ENCODE measurements at regions not wholly inside any gene's neighbourhood (a gene's known extent, or its start where the extent isn't known, plus 50 kb on each side); places are given as distances from the start of the nearest gene placed in this dataset.
"Not testable (repeated sequence)": the region's sequence is repeated elsewhere in the genome, so short reads cannot be mapped to it uniquely, and the experiment has no call there.

DNA sequence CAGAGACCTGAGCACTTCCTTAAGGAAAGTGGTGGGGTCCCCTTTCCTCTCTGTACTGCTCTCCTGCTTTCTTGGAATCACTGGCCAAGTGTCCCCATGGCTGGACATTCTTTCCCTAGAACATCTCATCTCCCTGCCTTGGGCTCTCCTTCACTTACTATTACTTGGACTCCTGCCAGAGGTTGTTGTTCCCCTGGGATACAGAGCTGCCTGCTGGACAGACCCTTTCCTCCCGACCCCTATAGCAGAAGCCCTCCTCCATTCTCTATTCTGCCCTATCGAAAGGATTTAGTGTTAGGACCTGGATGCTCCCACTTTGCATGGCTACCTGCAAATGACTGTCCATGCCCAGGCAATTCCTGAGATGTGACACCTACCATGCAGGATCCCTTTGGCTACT, 164.3 kb upstream of the PODXL start:
- DNase-seq = no peak

DNA sequence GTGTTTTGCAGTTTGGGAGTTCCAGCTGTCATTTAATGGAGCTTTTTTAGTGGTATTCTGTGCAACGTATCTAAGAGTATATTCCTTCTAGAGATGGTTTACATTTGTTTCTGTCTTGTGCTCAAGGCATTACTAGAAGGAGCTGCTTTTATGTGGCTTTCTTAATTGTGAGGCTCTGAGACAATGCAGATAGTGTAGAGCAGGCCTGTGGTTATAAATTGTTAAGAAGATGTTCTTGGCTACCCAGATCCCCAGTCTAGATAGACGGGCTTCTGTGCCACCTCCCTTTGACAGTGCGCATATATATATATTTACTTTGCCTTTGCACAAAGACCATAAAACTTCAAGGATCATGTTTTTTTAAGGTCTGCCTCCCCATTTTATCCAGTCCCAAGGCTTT, 160.8 kb upstream of the PODXL start:
- no peak for DNase-seq

DNA sequence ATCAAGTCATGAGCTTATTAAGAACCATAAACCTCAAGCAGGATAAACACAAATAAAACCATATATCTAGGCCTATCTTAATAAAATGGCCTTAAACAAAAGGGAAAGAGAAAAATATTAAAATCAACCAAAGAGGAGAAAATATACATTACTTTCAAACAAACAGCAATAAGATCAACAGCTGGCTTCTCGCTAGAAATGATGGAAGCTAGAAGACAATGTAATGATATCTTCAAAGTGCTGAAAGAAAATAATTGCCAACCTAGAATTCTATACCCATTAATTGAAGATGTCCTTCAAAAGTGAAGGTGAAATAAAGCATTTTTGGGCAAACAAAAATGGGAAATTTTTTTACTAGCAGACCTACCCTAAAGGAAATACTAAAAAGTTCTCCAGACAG, 142.9 kb upstream of the PODXL start:
- no peak for DNase-seq

GRCh38 chr7:131692131-131692960, 135.9 kb upstream of the PODXL start:
- DNase-seq = peak; percentile 68 to 75

DNA sequence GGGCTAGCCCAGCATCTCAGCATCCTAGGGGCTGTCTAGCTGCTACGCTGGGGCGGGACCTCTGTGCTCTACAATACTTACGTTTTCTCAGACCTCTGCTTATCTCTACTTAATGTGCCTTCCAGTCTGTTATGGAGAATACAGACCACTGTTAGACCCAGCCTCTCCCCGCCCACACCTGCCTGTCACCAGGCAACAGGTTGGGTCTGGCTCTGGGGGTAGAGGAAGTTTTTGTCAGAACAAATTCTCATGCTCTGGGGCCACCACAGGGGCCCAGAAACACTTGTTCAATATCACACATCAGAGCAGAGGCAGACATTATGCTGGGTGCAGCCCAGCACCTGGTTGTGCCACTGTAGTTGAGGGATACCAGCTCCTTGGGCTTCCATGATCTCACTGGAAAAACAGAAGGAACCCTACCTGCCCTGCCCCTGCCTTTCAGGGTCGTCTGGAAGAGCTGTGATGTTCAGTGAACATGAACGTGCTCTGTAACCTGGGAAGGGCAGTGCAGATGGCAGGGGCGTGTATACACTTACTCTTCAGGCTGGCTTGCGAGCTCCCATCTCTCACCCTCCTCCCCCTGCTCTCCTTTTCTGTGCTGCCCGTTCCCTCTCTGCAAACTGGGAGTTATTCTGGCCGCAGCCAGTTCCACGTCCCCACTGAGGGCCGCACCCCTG, 135.2 kb upstream of the PODXL start:
- DNase-seq = no peak

DNA sequence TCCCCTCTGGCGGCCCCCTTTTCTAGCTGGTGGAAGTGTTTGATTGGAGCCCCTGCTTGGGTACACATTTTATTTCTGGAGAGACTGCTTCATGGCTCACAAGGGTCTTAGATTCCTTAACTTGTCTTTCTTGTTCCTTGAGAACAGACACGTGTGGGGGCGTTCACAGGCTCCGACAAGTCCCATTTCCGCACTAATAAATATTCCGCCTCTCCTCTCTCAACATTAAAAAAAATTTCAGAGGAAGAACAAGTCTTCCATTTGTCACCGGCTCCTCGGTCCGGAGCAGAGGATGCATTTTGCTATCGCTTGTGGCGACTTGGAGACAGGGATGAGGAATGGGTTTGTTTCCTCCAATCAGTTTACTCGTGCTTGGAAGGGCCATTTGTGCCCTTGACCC, 134.0 kb upstream of the PODXL start:
- no peak for DNase-seq

- no peak for DNase-seq
These were observed 133.3 kb upstream of the PODXL start for GRCh38 chr7:131689662-131690234.

- DNase-seq = peak; percentile 64 to 71
These were observed 132.6 kb upstream of the PODXL start for GRCh38 chr7:131688738-131689661.

GRCh38 chr7:131687296-131687695, 130.9 kb upstream of the PODXL start:
- no peak for DNase-seq

- no peak for DNase-seq
These were observed 130.4 kb upstream of the PODXL start for GRCh38 chr7:131686833-131687232.

DNA sequence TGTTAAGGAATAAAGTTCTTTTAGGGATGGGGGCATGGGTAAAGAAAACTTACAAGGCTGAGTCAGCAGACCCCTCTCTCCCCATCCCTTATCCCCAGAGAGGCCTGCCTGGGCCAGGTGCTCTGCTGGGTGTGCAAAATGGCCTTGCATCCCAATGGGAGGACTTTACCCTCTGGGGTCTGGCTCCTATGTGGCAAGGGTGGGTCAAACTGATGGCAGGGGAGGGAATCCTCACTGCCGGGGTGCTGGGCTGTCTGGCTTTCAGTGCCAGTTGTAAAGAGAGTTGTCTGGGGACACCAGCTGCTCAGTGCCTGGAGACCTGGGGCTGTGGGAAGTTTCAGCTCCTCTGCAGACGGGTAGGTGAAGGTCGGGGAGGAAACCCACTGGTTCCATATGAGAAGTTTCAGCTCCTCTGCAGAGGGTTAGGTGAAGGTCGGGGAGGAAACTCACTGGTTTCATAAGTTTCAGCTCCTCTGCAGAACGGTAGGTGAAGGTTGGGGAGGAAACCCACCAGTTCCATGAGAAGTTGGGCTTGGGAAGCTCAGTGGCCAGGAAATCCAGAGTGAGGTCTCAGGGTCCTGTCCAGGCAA, 127.2 kb upstream of the PODXL start:
- DNase-seq = no peak

DNA sequence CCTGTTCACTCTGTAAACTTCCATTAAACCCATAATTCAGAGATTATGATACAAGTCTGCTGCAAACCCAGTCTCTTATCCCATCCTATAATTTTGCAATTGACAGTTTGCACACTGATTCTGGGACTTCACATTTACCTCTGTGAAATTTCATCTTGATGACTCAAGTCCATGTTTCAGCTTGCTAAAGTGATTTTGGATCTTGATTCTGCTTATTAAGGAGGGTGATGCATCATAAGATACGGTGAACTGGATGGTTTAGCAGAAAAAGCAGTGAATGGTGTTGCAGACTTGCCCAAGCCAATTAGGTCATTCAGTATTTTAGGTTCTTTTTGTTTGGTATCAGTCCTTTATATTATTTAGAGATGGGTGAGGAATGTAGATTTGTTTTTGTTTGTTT, 125.5 kb upstream of the PODXL start:
- DNase-seq = no peak

DNA sequence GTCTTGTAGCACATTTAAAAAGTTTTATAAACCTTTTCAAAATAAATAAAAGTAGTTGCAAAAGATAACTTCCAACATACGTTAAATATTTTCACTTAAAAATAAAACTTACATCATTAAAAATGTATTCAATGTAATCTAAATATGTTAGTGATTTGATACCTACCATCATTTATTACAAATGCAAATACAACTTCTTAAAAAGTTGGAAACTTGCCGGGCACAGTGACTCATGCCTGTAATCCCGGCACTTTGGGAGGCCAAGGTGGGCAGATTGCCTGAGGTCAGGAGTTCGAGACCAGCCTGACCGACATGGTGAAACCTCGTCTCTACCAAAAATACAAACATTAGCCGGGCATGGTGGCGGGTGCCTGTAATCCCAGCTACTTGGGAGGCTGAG, 122.6 kb upstream of the PODXL start:
- DNase-seq = not testable (repeated sequence)

DNA sequence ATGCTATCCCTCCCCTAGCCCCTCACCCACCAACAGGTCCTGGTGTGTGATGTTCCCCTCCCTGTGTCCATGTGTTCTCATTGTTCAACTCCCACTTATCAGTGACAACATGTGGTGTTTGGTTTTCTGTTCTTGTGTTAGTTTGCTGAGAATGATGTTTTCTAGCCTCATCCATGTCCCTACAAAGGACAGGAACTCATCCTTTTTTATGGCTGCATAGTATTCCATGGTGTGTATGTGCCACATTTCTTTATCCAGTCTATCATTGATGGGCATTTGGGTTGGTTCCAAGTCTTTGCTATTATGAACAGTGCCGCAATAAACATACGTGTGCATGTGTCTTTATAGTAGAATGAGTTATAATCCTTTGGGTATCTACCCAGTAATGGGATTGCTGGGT, 120.4 kb upstream of the PODXL start:
- DNase-seq = not testable (repeated sequence)

GRCh38 chr7:131674131-131674530, 117.7 kb upstream of the PODXL start:
- DNase-seq = no peak

- DNase-seq = no peak
These were observed 117.1 kb upstream of the PODXL start for GRCh38 chr7:131673576-131673975.

GRCh38 chr7:131670406-131670805, 114.0 kb upstream of the PODXL start:
- DNase-seq = no peak

DNA sequence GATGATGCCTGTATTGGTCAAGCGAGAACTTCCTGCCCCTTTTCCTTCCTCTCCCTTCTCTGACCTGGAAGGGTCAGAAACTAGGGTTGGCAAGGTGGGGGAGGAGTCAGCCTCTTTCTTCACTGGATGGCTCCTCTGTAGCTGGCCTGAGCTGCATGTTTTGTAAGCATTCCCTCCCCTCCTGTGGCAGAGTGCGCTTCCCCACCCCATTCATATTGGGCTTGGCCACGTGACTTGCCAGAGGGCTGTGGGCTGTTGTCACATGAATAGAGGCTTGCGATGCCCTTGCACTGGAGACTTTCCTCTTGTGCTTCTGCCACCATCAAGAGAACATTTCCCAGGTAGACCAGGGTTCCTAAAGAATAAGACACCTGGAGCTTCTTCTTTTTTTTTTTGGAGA, 111.3 kb upstream of the PODXL start:
- DNase-seq = no peak

DNA sequence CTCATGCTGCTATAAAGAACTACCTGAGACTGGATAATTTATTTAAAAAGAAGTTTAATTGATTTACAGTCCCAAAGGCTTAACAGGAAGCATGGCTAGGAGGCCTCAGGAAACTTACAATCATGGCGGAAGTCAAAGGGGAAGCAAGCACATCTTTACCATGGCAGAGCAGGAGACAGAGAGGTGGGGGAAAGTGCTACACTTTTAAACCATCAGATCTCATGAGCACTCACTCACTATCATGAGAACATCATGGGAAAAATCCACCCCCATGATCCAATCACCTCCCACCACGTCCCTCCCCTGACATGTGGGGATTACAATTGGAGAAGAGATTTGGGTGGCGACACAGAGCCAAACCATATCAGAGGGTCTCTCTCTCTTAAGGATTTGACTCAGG, 108.6 kb upstream of the PODXL start:
- no peak for DNase-seq

DNA sequence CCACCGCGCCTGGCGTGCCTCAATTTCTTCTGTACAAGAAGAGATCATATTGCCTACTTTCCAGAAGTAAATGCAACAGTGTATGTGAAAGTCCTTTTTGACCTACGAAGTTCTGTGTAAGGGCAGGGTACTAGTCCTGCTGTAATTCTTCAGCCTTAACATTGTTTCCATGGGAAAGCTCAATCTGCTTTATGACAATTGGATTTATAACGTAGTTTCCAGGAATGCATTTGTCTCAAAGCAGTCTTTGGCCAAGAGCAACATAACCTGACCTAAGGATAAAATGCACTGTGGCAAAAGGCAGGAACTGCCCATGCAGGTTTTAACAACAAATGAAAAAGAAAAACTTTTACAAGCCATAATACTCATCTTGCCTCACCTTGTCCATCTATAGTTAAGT, 108.1 kb upstream of the PODXL start:
- no peak for DNase-seq

GRCh38 chr7:131662301-131662873, 106.0 kb upstream of the PODXL start:
- not testable (repeated sequence) for DNase-seq

DNA sequence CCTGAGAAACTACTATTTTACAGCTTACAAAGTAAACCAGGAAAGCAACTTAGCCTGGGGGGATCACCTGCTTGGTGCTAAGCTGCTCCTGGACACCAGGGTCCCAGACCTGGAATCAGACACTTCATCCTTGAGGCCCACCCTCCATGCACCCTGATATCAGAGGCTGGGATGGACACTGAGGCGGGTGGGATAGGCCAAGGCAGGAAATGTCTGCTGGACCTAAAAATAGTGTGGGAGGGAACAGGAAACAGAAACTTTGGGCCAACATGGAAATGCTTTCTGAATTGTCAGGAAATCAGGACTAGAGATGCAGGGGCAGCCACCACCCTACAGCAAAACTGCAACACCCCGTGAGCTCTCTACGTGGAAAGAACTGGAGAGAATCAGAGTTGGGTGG, 101.5 kb upstream of the PODXL start:
- no peak for DNase-seq

All from activated CD4-positive, alpha-beta T cell treated with anti-CD3 and anti-CD28 coated beads, Interleukin-2, amount 50 U/mL, for 48 hours (primary cell).